Chondrocyte (in vitro differentiated cells): ENCODE measurements at regions not wholly inside any gene's neighbourhood (a gene's known extent, or its start where the extent isn't known, plus 50 kb on each side); places are given as distances from the start of the nearest gene placed in this dataset.

ENCODE experiments used
- DNase-seq: peaks from one replicate; pipeline ENCODE4 v3.0.0; 2021; ENCODE audit warnings: mixed read lengths, low spot score
- H3K27ac Mint-ChIP-seq: one replicate; pipeline ENCODE4 v1.8.0; 2021; ENCODE audit warnings: mild to moderate bottlenecking, moderate library complexity, mixed read lengths; ENCODE audit not compliant: unreplicated experiment
- H3K27me3 Mint-ChIP-seq: 2 replicates; pipeline ENCODE4 v1.8.0; 2021; ENCODE audit warnings: low read depth, mixed read lengths
- H3K36me3 Mint-ChIP-seq: 2 replicates; pipeline ENCODE4 v1.8.0; 2021; ENCODE audit warnings: low read depth, mixed read lengths
- H3K4me1 Mint-ChIP-seq: 2 replicates; pipeline ENCODE4 v1.8.0; 2021; ENCODE audit warnings: low read depth, mild to moderate bottlenecking, mixed read lengths
- H3K4me3 Mint-ChIP-seq: one replicate; pipeline ENCODE4 v1.8.0; 2021; ENCODE audit warnings: mild to moderate bottlenecking, moderate library complexity, mixed read lengths; ENCODE audit not compliant: unreplicated experiment
- H3K9me3 Mint-ChIP-seq: 2 replicates; pipeline ENCODE4 v1.8.0; 2021; ENCODE audit warnings: low read depth, mixed read lengths
- TF ChIP-seq, protein P1 (sequence below): fragments of 200-600 bp; sonication (generic); IDR thresholded peaks from 2 replicates; pipeline ENCODE4 v1.5.0; 2021; ENCODE audit warnings: antibody characterized with exemption, mild to moderate bottlenecking, moderate library complexity

DNA sequence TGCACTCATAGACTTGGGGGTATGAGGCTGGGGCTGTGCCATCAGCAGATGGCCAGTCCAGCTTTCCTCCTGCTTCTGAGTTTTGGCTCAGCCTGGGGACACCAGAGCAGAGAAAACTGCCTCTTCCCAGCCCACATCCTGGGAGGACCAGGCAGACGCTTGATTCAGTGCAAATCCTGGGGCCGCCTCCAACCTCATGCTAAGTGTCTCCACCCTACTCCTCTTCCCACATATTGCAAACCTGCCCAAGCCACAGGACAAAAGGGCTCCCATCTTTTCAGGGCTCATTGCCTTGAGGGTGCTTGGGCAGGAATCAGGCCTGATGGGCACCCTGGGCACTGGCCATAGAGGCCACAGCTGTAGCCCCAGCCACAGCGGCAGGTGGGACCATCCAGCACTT, 79.7 kb upstream of the SHANK2 start:
- no peaks in the 10 kb centered on the region for H3K36me3 Mint-ChIP-seq
- no peaks in the 10 kb centered on the region for H3K9me3 Mint-ChIP-seq
- DNase-seq: no peak
- peaks cover 59% of the 10 kb centered on the region for H3K27me3 Mint-ChIP-seq
- no peak overlapping the region for H3K27ac Mint-ChIP-seq
- TF ChIP-seq, protein P1, sequence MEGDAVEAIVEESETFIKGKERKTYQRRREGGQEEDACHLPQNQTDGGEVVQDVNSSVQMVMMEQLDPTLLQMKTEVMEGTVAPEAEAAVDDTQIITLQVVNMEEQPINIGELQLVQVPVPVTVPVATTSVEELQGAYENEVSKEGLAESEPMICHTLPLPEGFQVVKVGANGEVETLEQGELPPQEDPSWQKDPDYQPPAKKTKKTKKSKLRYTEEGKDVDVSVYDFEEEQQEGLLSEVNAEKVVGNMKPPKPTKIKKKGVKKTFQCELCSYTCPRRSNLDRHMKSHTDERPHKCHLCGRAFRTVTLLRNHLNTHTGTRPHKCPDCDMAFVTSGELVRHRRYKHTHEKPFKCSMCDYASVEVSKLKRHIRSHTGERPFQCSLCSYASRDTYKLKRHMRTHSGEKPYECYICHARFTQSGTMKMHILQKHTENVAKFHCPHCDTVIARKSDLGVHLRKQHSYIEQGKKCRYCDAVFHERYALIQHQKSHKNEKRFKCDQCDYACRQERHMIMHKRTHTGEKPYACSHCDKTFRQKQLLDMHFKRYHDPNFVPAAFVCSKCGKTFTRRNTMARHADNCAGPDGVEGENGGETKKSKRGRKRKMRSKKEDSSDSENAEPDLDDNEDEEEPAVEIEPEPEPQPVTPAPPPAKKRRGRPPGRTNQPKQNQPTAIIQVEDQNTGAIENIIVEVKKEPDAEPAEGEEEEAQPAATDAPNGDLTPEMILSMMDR: no peak
- no peaks in the 10 kb centered on the region for H3K4me1 Mint-ChIP-seq
- H3K4me3 Mint-ChIP-seq: no peak overlapping the region

DNA sequence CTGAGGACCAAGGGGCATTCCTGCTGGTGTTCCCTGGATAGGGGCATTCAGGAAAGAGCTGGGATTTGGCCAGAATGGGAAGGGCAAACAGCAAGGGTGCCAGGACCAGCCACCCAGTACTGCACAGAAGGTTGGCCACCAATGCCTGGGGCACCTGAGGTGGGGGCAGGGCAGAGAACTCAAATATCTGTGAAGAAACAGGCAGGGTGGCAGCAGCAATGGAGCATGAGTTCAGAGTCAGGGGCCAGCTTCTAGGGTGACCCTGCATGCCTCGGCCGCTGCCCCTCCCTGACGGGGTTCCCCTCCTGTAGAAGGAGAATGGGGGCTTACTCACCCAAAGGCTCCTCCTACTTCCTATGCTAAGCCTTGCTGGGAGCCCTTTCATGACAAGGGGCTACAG, 79.3 kb upstream of the SHANK2 start:
- no peak for DNase-seq
- Mint-ChIP-seq H3K9me3 (no peaks in the 10 kb centered on the region), H3K4me3 (no peak overlapping the region), H3K27me3 (peaks cover 59% of the 10 kb centered on the region), H3K27ac (no peak overlapping the region), H3K4me1 (no peaks in the 10 kb centered on the region), H3K36me3 (no peaks in the 10 kb centered on the region)
- TF ChIP-seq, protein P1: no peak

DNA sequence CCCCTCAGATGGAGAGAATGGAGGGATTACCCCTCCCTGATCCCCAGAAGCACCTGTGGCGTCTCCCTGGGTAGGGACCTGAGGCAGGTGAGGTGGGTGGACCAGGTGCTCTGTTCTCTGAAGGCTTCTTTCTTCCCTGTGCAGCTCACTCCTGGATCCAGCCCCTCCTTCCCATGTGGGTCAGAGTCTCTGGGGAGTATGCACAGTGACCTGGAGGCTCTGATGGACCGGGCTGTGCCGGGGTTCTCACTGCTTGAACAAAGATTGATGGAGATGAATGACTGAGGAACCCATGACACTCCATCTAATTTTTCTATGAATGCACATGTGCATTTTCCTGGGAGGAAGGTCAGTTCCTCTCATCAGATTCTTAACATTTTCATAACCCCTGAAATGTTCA, 78.6 kb upstream of the SHANK2 start:
- no peaks in the 10 kb centered on the region for H3K36me3 Mint-ChIP-seq
- no peak for DNase-seq
- no peak overlapping the region for H3K4me3 Mint-ChIP-seq
- H3K27ac Mint-ChIP-seq: no peak overlapping the region
- no peaks in the 10 kb centered on the region for H3K4me1 Mint-ChIP-seq
- no peaks in the 10 kb centered on the region for H3K9me3 Mint-ChIP-seq
- TF ChIP-seq, protein P1: no peak
- H3K27me3 Mint-ChIP-seq: peaks cover 59% of the 10 kb centered on the region

DNA sequence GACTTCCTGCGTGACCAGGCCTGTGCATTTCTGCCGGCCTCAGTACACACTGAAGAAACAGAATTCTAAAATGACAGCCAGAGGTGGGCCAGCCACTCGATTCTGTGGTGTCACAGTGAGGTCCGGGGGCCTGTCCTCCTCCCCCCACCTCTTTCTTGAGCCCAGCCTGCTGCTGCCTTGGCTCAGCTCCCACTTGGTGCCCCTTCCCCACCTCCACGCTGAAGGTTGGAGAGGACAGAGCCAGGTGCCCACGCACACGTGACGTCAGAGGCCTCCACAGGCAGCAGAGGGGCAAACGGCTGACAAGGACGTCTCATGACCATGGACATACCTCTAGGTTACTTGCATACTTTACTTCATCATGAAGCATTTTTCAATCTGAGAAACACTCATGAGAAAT, 78.0 kb upstream of the SHANK2 start:
- Mint-ChIP-seq H3K4me1 (no peaks in the 10 kb centered on the region), H3K4me3 (no peak overlapping the region), H3K27ac (no peak overlapping the region), H3K27me3 (peaks cover 60% of the 10 kb centered on the region), H3K36me3 (no peaks in the 10 kb centered on the region), H3K9me3 (no peaks in the 10 kb centered on the region)
- no peak for DNase-seq
- TF ChIP-seq, protein P1: no peak

DNA sequence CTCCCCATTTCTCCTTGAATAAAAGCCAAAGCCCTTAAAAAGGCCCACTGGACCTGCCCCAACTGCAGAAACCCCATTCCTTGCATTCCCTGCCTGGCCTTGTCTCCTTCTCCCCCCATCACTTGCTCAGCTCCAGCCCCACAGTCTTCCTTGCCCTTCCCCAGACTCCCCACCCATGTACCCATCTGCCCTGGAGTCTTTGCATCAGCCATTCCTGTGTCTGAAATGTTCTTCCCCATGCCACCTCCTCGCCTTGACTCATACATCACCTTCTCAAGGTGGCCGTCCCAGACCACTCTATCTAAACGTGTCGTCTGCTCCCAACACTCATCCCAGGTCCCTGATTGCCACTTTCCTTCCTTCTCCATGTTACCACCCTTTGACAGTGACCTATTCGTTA, 77.4 kb upstream of the SHANK2 start:
- H3K36me3 Mint-ChIP-seq: peaks cover 2% of the 10 kb centered on the region
- no peak overlapping the region for H3K27ac Mint-ChIP-seq
- TF ChIP-seq, protein P1: no peak
- H3K9me3 Mint-ChIP-seq: no peaks in the 10 kb centered on the region
- DNase-seq: no peak
- H3K4me1 Mint-ChIP-seq: no peaks in the 10 kb centered on the region
- no peak overlapping the region for H3K4me3 Mint-ChIP-seq
- H3K27me3 Mint-ChIP-seq: peaks cover 60% of the 10 kb centered on the region
